H9 (cell line): ENCODE measurements at regions not wholly inside any gene's neighbourhood (a gene's known extent, or its start where the extent isn't known, plus 50 kb on each side); places are given as distances from the start of the nearest gene placed in this dataset.

Source experiments
- DNase-seq: peaks from one replicate; pipeline ENCODE4 v3.0.0-alpha.2; 2017
- H2AFZ ChIP-seq: one replicate; pipeline ENCODE4 v1.6.1; 2013; ENCODE audit warnings: mild to moderate bottlenecking, low read length, control low read depth, moderate library complexity
- H2AK5ac ChIP-seq: 2 replicates; pipeline ENCODE4 v1.6.1; 2013; ENCODE audit warnings: low read length, control low read depth, mixed read lengths; ENCODE audit not compliant: insufficient read length
- H2BK120ac ChIP-seq: one replicate; pipeline ENCODE4 v1.6.1; 2013; ENCODE audit warnings: low read depth, mild to moderate bottlenecking, low read length, control low read depth, inconsistent platforms; ENCODE audit not compliant: poor library complexity, severe bottlenecking
- H2BK12ac ChIP-seq: 2 replicates; pipeline ENCODE4 v1.6.1; 2013; ENCODE audit warnings: low read length, control low read depth, mixed read lengths, low read depth; ENCODE audit not compliant: insufficient read length
- H2BK15ac ChIP-seq: 2 replicates; pipeline ENCODE4 v1.6.1; 2013; ENCODE audit warnings: low read depth, low read length, control low read depth
- H2BK20ac ChIP-seq: one replicate; pipeline ENCODE4 v1.6.1; 2013; ENCODE audit warnings: low read depth, mild to moderate bottlenecking, low read length, control low read depth, inconsistent platforms; ENCODE audit not compliant: poor library complexity, severe bottlenecking
- H2BK5ac ChIP-seq: 2 replicates; pipeline ENCODE4 v1.6.1; 2013; ENCODE audit warnings: low read length, control low read depth, mixed read lengths; ENCODE audit not compliant: insufficient read length
- H3K14ac ChIP-seq: 2 replicates; pipeline ENCODE4 v1.6.1; 2013; ENCODE audit warnings: low read length, control low read depth; ENCODE audit not compliant: insufficient read depth
- H3K18ac ChIP-seq: 2 replicates; pipeline ENCODE4 v1.6.1; 2013; ENCODE audit warnings: low read depth, mild to moderate bottlenecking, mixed read lengths, low read length, control low read depth; ENCODE audit not compliant: insufficient read length
- H3K23ac ChIP-seq: 2 replicates; pipeline ENCODE4 v1.6.1; 2013; ENCODE audit warnings: low read length, control low read depth, mixed read lengths, low read depth; ENCODE audit not compliant: insufficient read length
- H3K23me2 ChIP-seq: 2 replicates; pipeline ENCODE4 v1.6.1; 2013; ENCODE audit warnings: low read depth, mild to moderate bottlenecking, mixed read lengths, low read length, control low read depth; ENCODE audit not compliant: insufficient read length, poor library complexity, severe bottlenecking
- H3K27ac ChIP-seq: 2 replicates; pipeline ENCODE4 v1.5.1; 2013; ENCODE audit warnings: low read length, control low read depth, mixed read lengths, low read depth; ENCODE audit not compliant: insufficient read length
- H3K27me3 ChIP-seq: 2 replicates; pipeline ENCODE4 v1.6.1; 2013; ENCODE audit warnings: low read length, control low read depth, inconsistent platforms; ENCODE audit not compliant: insufficient read depth
- H3K4ac ChIP-seq: 2 replicates; pipeline ENCODE4 v1.6.1; 2013; ENCODE audit warnings: low read depth, mild to moderate bottlenecking, control low read depth, inconsistent platforms, low read length, moderate library complexity
- H3K4me1 ChIP-seq: 2 replicates; pipeline ENCODE4 v1.6.1; 2013; ENCODE audit warnings: low read length, control low read depth, inconsistent platforms; ENCODE audit not compliant: insufficient read depth
- H3K4me2 ChIP-seq: 2 replicates; pipeline ENCODE4 v1.6.1; 2013; ENCODE audit warnings: low read length, control low read depth, mixed read lengths; ENCODE audit not compliant: insufficient read length, insufficient read depth
- H3K56ac ChIP-seq: 2 replicates; pipeline ENCODE4 v1.6.1; 2013; ENCODE audit warnings: low read depth, mild to moderate bottlenecking, mixed read lengths, low read length, control low read depth; ENCODE audit not compliant: insufficient read length
- H3K79me1 ChIP-seq: 2 replicates; pipeline ENCODE4 v1.6.1; 2013; ENCODE audit warnings: low read depth, mild to moderate bottlenecking, moderate library complexity, low read length, control low read depth, inconsistent platforms; ENCODE audit not compliant: insufficient read depth, poor library complexity, severe bottlenecking
- H3K79me2 ChIP-seq: 2 replicates; pipeline ENCODE4 v1.6.1; 2013; ENCODE audit warnings: low read length, control low read depth, inconsistent platforms; ENCODE audit not compliant: insufficient read depth
- H3K9ac ChIP-seq: 2 replicates; pipeline ENCODE4 v1.6.1; 2013; ENCODE audit warnings: low read length, control low read depth, mixed read lengths; ENCODE audit not compliant: insufficient read length; ENCODE audit errors: extremely low read depth
- H3K9me3 ChIP-seq: one replicate; pipeline ENCODE4 v1.6.1; 2013; ENCODE audit warnings: low read depth, low read length, inconsistent platforms; ENCODE audit not compliant: control insufficient read depth
- H3T11ph ChIP-seq: one replicate; pipeline ENCODE4 v1.6.1; 2013; ENCODE audit warnings: mild to moderate bottlenecking, low read length, control low read depth, inconsistent platforms
- H4K20me1 ChIP-seq: one replicate; pipeline ENCODE4 v1.6.1; 2013; ENCODE audit not compliant: control insufficient read depth, insufficient read length, insufficient read depth
- H4K5ac ChIP-seq: 2 replicates; pipeline ENCODE4 v1.6.1; 2013; ENCODE audit warnings: low read depth, mild to moderate bottlenecking, mixed read lengths, low read length, control low read depth; ENCODE audit not compliant: insufficient read length
- H4K8ac ChIP-seq: replicated peaks from 2 replicates; pipeline ENCODE4 v1.6.1; 2013; ENCODE audit warnings: low read length, control low read depth, mixed read lengths, low read depth; ENCODE audit not compliant: insufficient read length
- H4K91ac ChIP-seq: 2 replicates; pipeline ENCODE4 v1.6.1; 2013; ENCODE audit warnings: low read depth, mild to moderate bottlenecking, moderate library complexity, mixed read lengths, low read length, control low read depth; ENCODE audit not compliant: insufficient read length
- H3K27ac Mint-ChIP-seq, 3 experiments: 2 replicates in 2 of 3; 3 replicates in 1 of 3; pipeline ENCODE4 v1.8.0; 2020 to 2021; ENCODE audit warnings: mixed read lengths in 3 of 3, mild to moderate bottlenecking in 1 of 3, moderate library complexity in 1 of 3
- H3K27me3 Mint-ChIP-seq: 2 replicates; pipeline ENCODE4 v1.8.0; 2021; ENCODE audit warnings: low read depth, mild to moderate bottlenecking, moderate library complexity, mixed read lengths
- H3K36me3 Mint-ChIP-seq, 3 experiments: 2 replicates in 2 of 3; 3 replicates in 1 of 3; pipeline ENCODE4 v1.8.0; 2020 to 2021; ENCODE audit warnings: low read depth in 3 of 3, mixed read lengths in 3 of 3; ENCODE audit not compliant: insufficient read depth in 1 of 3
- H3K4me1 Mint-ChIP-seq, 2 experiments: 2 replicates each; pipeline ENCODE4 v1.8.0; 2020; ENCODE audit warnings: mixed read lengths in 2 of 2
- H3K4me3 Mint-ChIP-seq, 2 experiments: 2 replicates in 1 of 2; 3 replicates in 1 of 2; pipeline ENCODE4 v1.8.0; 2020 to 2021; ENCODE audit warnings: mild to moderate bottlenecking in 2 of 2, mixed read lengths in 2 of 2, moderate library complexity in 1 of 2
- H3K9me3 Mint-ChIP-seq, 2 experiments: 2 replicates in 1 of 2; 3 replicates in 1 of 2; pipeline ENCODE4 v1.8.0; 2020; ENCODE audit warnings: mild to moderate bottlenecking in 2 of 2, mixed read lengths in 2 of 2, moderate library complexity in 1 of 2
- CTCF ChIP-seq: fragments of 200-600 bp; sonication (generic); conservative IDR thresholded peaks from 3 replicates; pipeline ENCODE4 v1.8.0; 2021; ENCODE audit warnings: antibody characterized with exemption, mild to moderate bottlenecking
- WGBS: extraction: QIAGEN DNeasy Blood & Tissue Kit; methylation state at CpG from one replicate; pipeline ENCODE4 v1.1.7; 2013; ENCODE audit warnings: missing lambda C conversion rate, low lambda C conversion rate, mixed read lengths; ENCODE audit not compliant: insufficient read length; ENCODE audit errors: extremely low coverage; 5-methylcytosine and 5-hydroxymethylcytosine counted together

- Mint-ChIP-seq H3K9me3 (no peaks in the 10 kb centered on the region), H3K4me3 (no peak overlapping the region), H3K4me1 (peaks cover 4 to 5% of the 10 kb centered on the region in 2 experiments), H3K27me3 (no peaks in the 10 kb centered on the region), H3K27ac (no peak overlapping the region), H3K36me3 (no peaks in the 10 kb centered on the region)
- no peak overlapping the region for H3K14ac ChIP-seq
- H3K4ac ChIP-seq, result no peak overlapping the region
- no peaks in the 10 kb centered on the region for H3K4me1 ChIP-seq
- no peaks in the 10 kb centered on the region for H3K23me2 ChIP-seq
- no peak overlapping the region for H2BK15ac ChIP-seq
- no peak overlapping the region for H2BK5ac ChIP-seq
- H4K5ac ChIP-seq, result no peak overlapping the region
- no peaks in the 10 kb centered on the region for H4K20me1 ChIP-seq
- H3K79me2 ChIP-seq, result no peaks in the 10 kb centered on the region
- no peak overlapping the region for H2AFZ ChIP-seq
- no peak for TF ChIP-seq CTCF
- no peak overlapping the region for H2BK20ac ChIP-seq
- H4K91ac ChIP-seq, result no peak overlapping the region
- H4K8ac ChIP-seq, result no peak overlapping the region
- H3K4me2 ChIP-seq, result no peak overlapping the region
- no peak overlapping the region for H2BK120ac ChIP-seq
- no peaks in the 10 kb centered on the region for H3K27me3 ChIP-seq
- no peak overlapping the region for H2AK5ac ChIP-seq
- H2BK12ac ChIP-seq, result no peak overlapping the region
- WGBS, result no CpG with 5 or more reads among the region's 3 CpGs
- H3K27ac ChIP-seq, result no peak overlapping the region
- DNase-seq, result no peak
- no peak overlapping the region for H3K18ac ChIP-seq
- H3K23ac ChIP-seq, result no peak overlapping the region
- no peak overlapping the region for H3T11ph ChIP-seq
- H3K56ac ChIP-seq, result no peak overlapping the region
- H3K9me3 ChIP-seq, result no peaks in the 10 kb centered on the region
- H3K9ac ChIP-seq, result no peak overlapping the region
- H3K79me1 ChIP-seq, result no peaks in the 10 kb centered on the region
Observed at GRCh38 chr12:118635276-118635675, 258.9 kb downstream of the SUDS3 start.
